ENCODE measurements at regions not wholly inside any gene's neighbourhood (a gene's known extent, or its start where the extent isn't known, plus 50 kb on each side); places are given as distances from the start of the nearest gene placed in this dataset.

DNA sequence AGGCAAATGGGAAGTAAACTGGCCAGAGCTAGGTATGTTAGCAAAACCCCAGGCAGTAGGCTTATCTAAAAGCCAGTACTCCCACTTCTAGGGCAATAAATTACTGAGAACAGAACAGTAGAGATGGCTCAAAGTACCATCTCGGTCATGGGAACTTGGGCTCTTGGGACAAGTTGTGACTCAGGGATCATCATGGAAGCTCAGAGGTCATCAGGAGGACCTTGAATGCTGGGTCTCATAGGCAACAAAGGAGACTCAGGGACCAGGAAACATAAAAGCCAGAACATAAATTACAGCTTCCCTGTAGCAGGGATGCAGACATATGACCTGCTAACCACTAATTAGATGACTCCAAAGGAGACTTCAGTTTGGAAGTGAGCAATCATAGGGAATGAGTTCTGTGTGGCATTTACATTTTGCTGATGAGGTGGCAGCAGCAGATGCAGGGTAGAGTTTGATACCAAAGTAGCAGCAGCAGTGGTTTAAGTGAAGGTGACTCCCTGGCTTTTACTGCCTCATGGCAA, 97.6 kb upstream of the SCAF11 start:
- TF ChIP-seq, protein P1, sequence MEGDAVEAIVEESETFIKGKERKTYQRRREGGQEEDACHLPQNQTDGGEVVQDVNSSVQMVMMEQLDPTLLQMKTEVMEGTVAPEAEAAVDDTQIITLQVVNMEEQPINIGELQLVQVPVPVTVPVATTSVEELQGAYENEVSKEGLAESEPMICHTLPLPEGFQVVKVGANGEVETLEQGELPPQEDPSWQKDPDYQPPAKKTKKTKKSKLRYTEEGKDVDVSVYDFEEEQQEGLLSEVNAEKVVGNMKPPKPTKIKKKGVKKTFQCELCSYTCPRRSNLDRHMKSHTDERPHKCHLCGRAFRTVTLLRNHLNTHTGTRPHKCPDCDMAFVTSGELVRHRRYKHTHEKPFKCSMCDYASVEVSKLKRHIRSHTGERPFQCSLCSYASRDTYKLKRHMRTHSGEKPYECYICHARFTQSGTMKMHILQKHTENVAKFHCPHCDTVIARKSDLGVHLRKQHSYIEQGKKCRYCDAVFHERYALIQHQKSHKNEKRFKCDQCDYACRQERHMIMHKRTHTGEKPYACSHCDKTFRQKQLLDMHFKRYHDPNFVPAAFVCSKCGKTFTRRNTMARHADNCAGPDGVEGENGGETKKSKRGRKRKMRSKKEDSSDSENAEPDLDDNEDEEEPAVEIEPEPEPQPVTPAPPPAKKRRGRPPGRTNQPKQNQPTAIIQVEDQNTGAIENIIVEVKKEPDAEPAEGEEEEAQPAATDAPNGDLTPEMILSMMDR (conservative IDR thresholded peaks at IDR 0.05; ENCODE audit: low read length) = no peak
- no peak for TF ChIP-seq EZH2phosphoT487 (IDR thresholded peaks at IDR 0.05; ENCODE audit: borderline replicate concordance)
